ENCODE measurements at regions not wholly inside any gene's neighbourhood (a gene's known extent, or its start where the extent isn't known, plus 50 kb on each side); places are given as distances from the start of the nearest gene placed in this dataset.

GRCh38 chr6:164911151-164911550, 398.3 kb downstream of the C6orf118 start:
- H3K4ac ChIP-seq (ENCODE audit: low read depth, low read length): no peak overlapping the region
- no peak overlapping the region for H3K27ac ChIP-seq (ENCODE audit: insufficient read length, low read depth, low read length)
- H3K27me3 ChIP-seq (ENCODE audit: insufficient read depth, low read length): no peaks in the 10 kb centered on the region
- Mint-ChIP-seq H3K4me1 (peaks cover 23% of the 10 kb centered on the region in 2 experiments), H3K4me3 (no peak overlapping the region), H3K27me3 (ENCODE audit: low read depth) (no peaks in the 10 kb centered on the region), H3K27ac (no peak overlapping the region; a peak in 1 of 7 replicates), H3K9me3 (peaks cover 0 to 3% of the 10 kb centered on the region in 2 experiments; a peak in 3 of 5 replicates), H3K36me3 (ENCODE audit: insufficient read depth in 1 of 3, low read depth in 3 of 3) (peaks cover 0 to 4% (median 2%) of the 10 kb centered on the region in 3 experiments; a peak in 2 of 7 replicates)
- H4K91ac ChIP-seq (ENCODE audit: insufficient read length, low read depth, low read length): no peak overlapping the region
- no peak overlapping the region for H2BK15ac ChIP-seq (ENCODE audit: low read depth, low read length)
- H3K9ac ChIP-seq (ENCODE audit: extremely low read depth, insufficient read length, low read length): no peak overlapping the region
- H3K9me3 ChIP-seq (ENCODE audit: control insufficient read depth, low read depth, low read length): no peaks in the 10 kb centered on the region
- H4K8ac ChIP-seq (replicated peaks; ENCODE audit: insufficient read length, low read depth, low read length): no peak overlapping the region
- no peak overlapping the region for H3K23ac ChIP-seq (ENCODE audit: insufficient read length, low read depth, low read length)
- H3K23me2 ChIP-seq (ENCODE audit: insufficient read length, low read depth, low read length, poor library complexity, severe bottlenecking): no peaks in the 10 kb centered on the region
- H3K4me2 ChIP-seq (ENCODE audit: insufficient read depth, insufficient read length, low read length): no peak overlapping the region
- no peak overlapping the region for H2BK12ac ChIP-seq (ENCODE audit: insufficient read length, low read depth, low read length)
- no peak overlapping the region for H3K56ac ChIP-seq (ENCODE audit: insufficient read length, low read depth, low read length)
- H4K5ac ChIP-seq (ENCODE audit: insufficient read length, low read depth, low read length): no peak overlapping the region
- H3K79me2 ChIP-seq (ENCODE audit: insufficient read depth, low read length): no peaks in the 10 kb centered on the region
- H2BK120ac ChIP-seq (ENCODE audit: low read depth, low read length, poor library complexity, severe bottlenecking): no peak overlapping the region
- H3K79me1 ChIP-seq (ENCODE audit: insufficient read depth, low read depth, low read length, poor library complexity, severe bottlenecking): no peaks in the 10 kb centered on the region
- H2BK20ac ChIP-seq (ENCODE audit: low read depth, low read length, poor library complexity, severe bottlenecking): no peak overlapping the region
- H3K14ac ChIP-seq (ENCODE audit: insufficient read depth, low read length): no peak overlapping the region
- H3K4me1 ChIP-seq (ENCODE audit: insufficient read depth, low read length): no peaks in the 10 kb centered on the region
- no peak overlapping the region for H2AFZ ChIP-seq (ENCODE audit: low read length)
- TF ChIP-seq, protein P1, sequence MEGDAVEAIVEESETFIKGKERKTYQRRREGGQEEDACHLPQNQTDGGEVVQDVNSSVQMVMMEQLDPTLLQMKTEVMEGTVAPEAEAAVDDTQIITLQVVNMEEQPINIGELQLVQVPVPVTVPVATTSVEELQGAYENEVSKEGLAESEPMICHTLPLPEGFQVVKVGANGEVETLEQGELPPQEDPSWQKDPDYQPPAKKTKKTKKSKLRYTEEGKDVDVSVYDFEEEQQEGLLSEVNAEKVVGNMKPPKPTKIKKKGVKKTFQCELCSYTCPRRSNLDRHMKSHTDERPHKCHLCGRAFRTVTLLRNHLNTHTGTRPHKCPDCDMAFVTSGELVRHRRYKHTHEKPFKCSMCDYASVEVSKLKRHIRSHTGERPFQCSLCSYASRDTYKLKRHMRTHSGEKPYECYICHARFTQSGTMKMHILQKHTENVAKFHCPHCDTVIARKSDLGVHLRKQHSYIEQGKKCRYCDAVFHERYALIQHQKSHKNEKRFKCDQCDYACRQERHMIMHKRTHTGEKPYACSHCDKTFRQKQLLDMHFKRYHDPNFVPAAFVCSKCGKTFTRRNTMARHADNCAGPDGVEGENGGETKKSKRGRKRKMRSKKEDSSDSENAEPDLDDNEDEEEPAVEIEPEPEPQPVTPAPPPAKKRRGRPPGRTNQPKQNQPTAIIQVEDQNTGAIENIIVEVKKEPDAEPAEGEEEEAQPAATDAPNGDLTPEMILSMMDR (conservative IDR thresholded peaks at IDR 0.05): no peak
- WGBS (ENCODE audit: extremely low coverage, insufficient read length, low lambda C conversion rate): no CpG with 5 or more reads among the region's 2 CpGs
- H3K18ac ChIP-seq (ENCODE audit: insufficient read length, low read depth, low read length): no peak overlapping the region
- no peak overlapping the region for H3T11ph ChIP-seq (ENCODE audit: low read length)
- H4K20me1 ChIP-seq (ENCODE audit: control insufficient read depth, insufficient read depth, insufficient read length): no peaks in the 10 kb centered on the region
- H2AK5ac ChIP-seq (ENCODE audit: insufficient read length, low read length): no peak overlapping the region
- no peak for DNase-seq
- H2BK5ac ChIP-seq (ENCODE audit: insufficient read length, low read length): no peak overlapping the region

Measured in H9 (cell line).